Astrocyte of the cerebellum (primary cell): ENCODE measurements at regions not wholly inside any gene's neighbourhood (a gene's known extent, or its start where the extent isn't known, plus 50 kb on each side); places are given as distances from the start of the nearest gene placed in this dataset.

Experiments
- DNase-seq: peaks from one replicate; pipeline ENCODE4 v3.0.0-alpha.2; 2011; ENCODE audit warnings: low read depth
- H3K4me3 ChIP-seq: 2 replicates; pipeline ENCODE4 v1.5.1; 2011; ENCODE audit warnings: mild to moderate bottlenecking, low read depth, low read length, moderate library complexity
- in situ Hi-C: cut with HindIII; loops from 2 replicates; pipeline ENCODE4 v1.10.0; 2017; ENCODE audit warnings: low sequenced_read_pairs
- TF ChIP-seq, protein P1 (sequence below): IDR thresholded peaks from 2 replicates; pipeline ENCODE4 v1.5.1; 2012; ENCODE audit warnings: low read length, low read depth, moderate library complexity, mild to moderate bottlenecking; ENCODE audit errors: missing control alignments

DNA sequence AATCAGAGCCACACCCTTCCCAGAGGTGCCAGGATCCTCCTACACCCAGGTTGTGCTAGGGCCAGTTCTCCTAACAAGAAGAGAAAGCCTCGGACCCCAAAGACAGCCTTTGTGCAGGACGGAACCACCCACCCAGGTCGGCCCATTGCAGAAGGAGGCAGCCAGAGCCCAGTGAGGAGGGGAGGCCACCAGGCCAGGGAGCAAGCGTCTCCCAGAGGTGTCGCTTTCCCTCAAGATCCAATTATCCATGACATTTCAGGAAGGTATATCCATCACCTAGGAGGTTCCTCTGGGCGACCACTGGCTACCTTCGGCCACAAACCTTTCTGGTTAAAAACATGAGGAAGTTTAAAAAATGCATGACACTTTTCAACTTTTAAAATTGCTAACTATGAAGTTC is 87.4 kb upstream of the THBS2 start:
- DNase-seq, result no peak
- H3K4me3 ChIP-seq, result no peak overlapping the region
- TF ChIP-seq, protein P1, sequence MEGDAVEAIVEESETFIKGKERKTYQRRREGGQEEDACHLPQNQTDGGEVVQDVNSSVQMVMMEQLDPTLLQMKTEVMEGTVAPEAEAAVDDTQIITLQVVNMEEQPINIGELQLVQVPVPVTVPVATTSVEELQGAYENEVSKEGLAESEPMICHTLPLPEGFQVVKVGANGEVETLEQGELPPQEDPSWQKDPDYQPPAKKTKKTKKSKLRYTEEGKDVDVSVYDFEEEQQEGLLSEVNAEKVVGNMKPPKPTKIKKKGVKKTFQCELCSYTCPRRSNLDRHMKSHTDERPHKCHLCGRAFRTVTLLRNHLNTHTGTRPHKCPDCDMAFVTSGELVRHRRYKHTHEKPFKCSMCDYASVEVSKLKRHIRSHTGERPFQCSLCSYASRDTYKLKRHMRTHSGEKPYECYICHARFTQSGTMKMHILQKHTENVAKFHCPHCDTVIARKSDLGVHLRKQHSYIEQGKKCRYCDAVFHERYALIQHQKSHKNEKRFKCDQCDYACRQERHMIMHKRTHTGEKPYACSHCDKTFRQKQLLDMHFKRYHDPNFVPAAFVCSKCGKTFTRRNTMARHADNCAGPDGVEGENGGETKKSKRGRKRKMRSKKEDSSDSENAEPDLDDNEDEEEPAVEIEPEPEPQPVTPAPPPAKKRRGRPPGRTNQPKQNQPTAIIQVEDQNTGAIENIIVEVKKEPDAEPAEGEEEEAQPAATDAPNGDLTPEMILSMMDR, result no peak
- in situ Hi-C loops, result no loop called here

DNA sequence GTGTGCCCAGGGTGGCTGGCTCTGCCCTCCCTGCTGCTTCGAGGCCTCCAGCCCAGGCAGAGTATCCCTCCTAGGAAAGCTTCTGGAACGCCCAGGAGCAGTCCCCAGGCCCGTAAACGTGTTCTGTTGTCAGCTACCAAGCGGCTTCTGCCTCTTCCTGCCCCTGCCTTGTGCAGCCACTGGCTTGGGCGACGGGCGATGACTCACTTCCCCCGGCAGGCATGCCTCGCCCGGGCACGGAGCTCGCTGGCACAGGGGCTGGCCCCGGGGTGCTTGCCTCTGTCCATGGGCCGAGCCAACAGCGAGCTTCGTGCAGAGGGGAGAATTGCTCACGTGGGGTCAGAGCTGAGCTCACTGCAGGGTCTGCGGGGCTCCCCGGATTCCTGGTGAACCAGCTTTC is 86.7 kb upstream of the THBS2 start:
- DNase-seq, result no peak
- in situ Hi-C loops, result no loop called here
- TF ChIP-seq, protein P1, result no peak
- H3K4me3 ChIP-seq, result no peak overlapping the region

DNA sequence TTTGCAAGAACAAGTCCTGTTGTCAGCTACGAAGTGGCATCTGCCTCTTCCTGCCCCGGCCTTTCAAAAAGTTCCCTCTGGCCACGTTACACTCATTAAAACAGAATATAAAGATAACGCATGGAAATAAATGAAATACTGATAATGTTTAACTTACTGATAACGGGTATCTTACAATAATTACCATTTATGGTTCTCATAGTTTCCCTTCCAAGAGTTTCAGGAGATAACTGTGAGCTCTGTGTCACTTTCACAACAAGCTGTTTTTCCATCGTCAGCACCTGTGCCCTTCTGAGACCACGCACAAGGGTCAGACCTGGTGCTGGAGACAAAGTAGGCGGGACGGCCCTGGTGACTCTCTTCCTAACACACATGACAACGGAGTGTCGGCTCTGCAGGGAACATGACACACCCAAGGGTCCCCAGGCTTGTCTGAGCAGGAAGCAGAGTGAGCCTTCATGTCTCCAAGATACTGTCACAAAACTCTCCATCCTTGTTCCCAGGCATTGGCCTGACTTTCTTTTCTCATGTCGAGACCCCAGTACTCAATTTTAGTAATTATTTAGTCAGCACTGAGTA is 86.2 kb upstream of the THBS2 start:
- no peak for DNase-seq
- H3K4me3 ChIP-seq, result no peak overlapping the region
- TF ChIP-seq, protein P1, result no peak
- in situ Hi-C loops, result no loop called here

DNA sequence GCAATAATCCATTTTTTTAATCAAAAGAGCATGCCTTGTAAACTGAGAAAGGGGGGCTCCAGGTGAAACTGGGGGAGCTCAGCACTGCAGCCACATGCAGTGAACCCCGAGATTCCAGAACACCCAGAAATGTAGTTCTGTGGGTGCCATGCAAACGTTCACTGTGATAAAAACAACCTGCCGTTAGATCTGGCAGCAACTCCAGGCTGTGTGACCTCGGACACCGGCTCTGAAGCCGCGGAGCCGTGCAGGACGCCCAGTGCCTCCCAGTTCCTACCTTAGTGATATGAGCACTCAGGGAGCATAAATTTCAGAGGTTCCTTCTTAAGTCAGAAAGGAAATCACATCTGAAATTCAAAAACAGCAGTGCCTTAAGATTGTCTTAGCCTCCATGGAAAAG is 85.4 kb upstream of the THBS2 start:
- TF ChIP-seq, protein P1, result no peak
- in situ Hi-C loops, result no loop called here
- no peak for DNase-seq
- no peak overlapping the region for H3K4me3 ChIP-seq

DNA sequence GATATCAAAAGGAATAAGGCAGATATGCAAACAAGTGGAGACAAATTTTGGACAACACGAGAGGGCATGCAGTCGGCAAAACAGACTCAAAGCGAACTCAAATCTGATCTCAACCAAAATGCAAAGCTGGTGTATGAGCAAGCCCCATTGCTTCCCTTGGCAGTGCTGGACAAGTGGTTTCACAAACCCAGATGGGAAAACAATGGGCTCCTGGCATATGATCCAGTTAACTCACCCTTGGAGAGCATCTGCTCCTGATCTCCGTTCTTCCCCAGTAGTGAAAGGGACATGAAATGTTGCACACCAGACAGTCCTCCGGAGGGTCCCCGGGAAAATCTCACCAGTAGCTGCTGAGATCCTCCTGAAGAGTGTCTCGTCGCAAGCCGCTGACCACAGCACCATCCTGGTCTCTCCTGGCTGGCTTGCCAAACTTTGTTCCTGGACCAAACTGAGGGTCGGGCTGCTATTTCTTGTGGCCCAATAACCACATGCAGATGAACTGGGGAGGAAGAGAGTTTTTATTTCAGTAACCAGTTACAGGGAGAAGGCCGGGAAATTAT is 84.3 kb upstream of the THBS2 start:
- H3K4me3 ChIP-seq, result no peak overlapping the region
- no peak for DNase-seq
- in situ Hi-C loops, result no loop called here
- TF ChIP-seq, protein P1, result no peak

DNA sequence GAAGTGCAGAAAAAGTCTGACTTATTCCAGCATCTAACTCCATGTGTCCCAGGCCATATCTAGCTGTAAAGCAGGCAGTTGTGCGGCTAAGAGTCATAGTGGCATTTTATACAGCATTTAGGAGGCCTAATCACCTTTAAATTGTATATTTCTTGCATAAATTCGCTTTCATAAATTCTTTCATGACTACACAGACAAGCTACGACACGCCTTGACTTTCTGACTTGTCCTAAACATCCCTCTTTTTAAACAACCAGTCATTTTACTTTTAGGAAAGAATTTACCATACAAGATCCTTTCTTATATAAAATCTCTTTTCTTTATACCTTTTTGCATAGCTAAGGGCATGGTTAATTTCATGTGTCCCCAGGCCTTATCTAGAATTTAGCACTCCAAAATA is 81.7 kb upstream of the THBS2 start:
- no peak for DNase-seq
- in situ Hi-C loops, result no loop called here
- no peak overlapping the region for H3K4me3 ChIP-seq
- TF ChIP-seq, protein P1, result no peak
